ENCODE measurements at regions not wholly inside any gene's neighbourhood (a gene's known extent, or its start where the extent isn't known, plus 50 kb on each side); places are given as distances from the start of the nearest gene placed in this dataset.

GRCh38 chr2:175234153-175234552 lies 52.6 kb upstream of the ATP5MC3 start:
- Histone ChIP-seq H3K4me3 (ENCODE audit: low read depth, low read length) (no peak overlapping the region), H3K4me1 (no peaks in the 10 kb centered on the region), H3K27me3 (ENCODE audit: control insufficient read depth, insufficient read depth, low read length) (no peaks in the 10 kb centered on the region), H3K27ac (no peak overlapping the region), H3K4me2 (ENCODE audit: low read length) (no peak overlapping the region), H3K79me2 (no peaks in the 10 kb centered on the region), H3K36me3 (ENCODE audit: control insufficient read depth, insufficient read depth, low read length) (no peaks in the 10 kb centered on the region), H3K9me3 (ENCODE audit: control insufficient read depth, low read length) (no peaks in the 10 kb centered on the region), H2AFZ (no peak overlapping the region), H3K9ac (no peak overlapping the region)
- TF ChIP-seq CTCF (IDR thresholded peaks at IDR 0.05), result no peak

- no peaks in the 10 kb centered on the region for H3K36me3 ChIP-seq (ENCODE audit: control insufficient read depth, insufficient read depth, low read length)
- H3K79me2 ChIP-seq, result no peaks in the 10 kb centered on the region
- no peak for TF ChIP-seq CTCF (IDR thresholded peaks at IDR 0.05)
- H3K9me3 ChIP-seq (ENCODE audit: control insufficient read depth, low read length), result no peaks in the 10 kb centered on the region
- no peak overlapping the region for H3K9ac ChIP-seq
- no peaks in the 10 kb centered on the region for H3K4me1 ChIP-seq
- H3K27me3 ChIP-seq (ENCODE audit: control insufficient read depth, insufficient read depth, low read length), result no peaks in the 10 kb centered on the region
- no peak overlapping the region for H3K27ac ChIP-seq
- H3K4me3 ChIP-seq (ENCODE audit: low read depth, low read length), result no peak overlapping the region
- H2AFZ ChIP-seq, result no peak overlapping the region
- H3K4me2 ChIP-seq (ENCODE audit: low read length), result no peak overlapping the region
Observed at GRCh38 chr2:175233135-175233719, 51.7 kb upstream of the ATP5MC3 start.

Data from parathyroid adenoma (tissue), 2 donors.